ENCODE measurements at regions not wholly inside any gene's neighbourhood (a gene's known extent, or its start where the extent isn't known, plus 50 kb on each side); places are given as distances from the start of the nearest gene placed in this dataset.

DNA sequence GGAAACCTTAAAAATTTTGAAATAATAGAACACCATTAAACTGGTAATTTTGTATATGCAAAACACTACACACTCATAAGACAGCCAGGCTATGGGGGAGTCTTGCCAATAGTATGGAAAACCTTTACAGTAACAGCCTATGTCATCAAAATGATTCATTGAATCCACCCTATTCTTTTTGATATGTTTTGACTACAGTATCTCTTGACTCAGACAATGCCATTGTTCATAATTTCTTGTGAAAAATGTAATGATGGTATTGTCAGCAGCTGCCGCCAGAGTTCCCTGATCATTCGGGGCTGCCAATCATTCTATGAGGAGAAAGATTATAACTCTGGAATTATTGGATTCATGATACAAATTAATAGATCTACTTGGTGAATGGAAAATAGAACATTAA lies 101.4 kb upstream of the POC5 start:
- TF ChIP-seq, protein P1, sequence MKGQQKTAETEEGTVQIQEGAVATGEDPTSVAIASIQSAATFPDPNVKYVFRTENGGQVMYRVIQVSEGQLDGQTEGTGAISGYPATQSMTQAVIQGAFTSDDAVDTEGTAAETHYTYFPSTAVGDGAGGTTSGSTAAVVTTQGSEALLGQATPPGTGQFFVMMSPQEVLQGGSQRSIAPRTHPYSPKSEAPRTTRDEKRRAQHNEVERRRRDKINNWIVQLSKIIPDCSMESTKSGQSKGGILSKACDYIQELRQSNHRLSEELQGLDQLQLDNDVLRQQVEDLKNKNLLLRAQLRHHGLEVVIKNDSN (IDR thresholded peaks at IDR 0.05), result no peak
- TF ChIP-seq TCF12 (IDR thresholded peaks at IDR 0.05; ENCODE audit: low read depth) (no peak), EGR1 (IDR thresholded peaks at IDR 0.05) (no peak), TEAD4 (IDR thresholded peaks at IDR 0.05) (no peak), CREB1 (IDR thresholded peaks at IDR 0.05; ENCODE audit: low read depth) (no peak), CEBPB (IDR thresholded peaks at IDR 0.05) (no peak), ZBTB7A (IDR thresholded peaks at IDR 0.05; ENCODE audit: low read depth) (no peak), NFIC (IDR thresholded peaks at IDR 0.05) (no peak), FOXM1 (IDR thresholded peaks at IDR 0.05; ENCODE audit: borderline replicate concordance, low read depth) (no peak)
- TF ChIP-seq, protein P2, sequence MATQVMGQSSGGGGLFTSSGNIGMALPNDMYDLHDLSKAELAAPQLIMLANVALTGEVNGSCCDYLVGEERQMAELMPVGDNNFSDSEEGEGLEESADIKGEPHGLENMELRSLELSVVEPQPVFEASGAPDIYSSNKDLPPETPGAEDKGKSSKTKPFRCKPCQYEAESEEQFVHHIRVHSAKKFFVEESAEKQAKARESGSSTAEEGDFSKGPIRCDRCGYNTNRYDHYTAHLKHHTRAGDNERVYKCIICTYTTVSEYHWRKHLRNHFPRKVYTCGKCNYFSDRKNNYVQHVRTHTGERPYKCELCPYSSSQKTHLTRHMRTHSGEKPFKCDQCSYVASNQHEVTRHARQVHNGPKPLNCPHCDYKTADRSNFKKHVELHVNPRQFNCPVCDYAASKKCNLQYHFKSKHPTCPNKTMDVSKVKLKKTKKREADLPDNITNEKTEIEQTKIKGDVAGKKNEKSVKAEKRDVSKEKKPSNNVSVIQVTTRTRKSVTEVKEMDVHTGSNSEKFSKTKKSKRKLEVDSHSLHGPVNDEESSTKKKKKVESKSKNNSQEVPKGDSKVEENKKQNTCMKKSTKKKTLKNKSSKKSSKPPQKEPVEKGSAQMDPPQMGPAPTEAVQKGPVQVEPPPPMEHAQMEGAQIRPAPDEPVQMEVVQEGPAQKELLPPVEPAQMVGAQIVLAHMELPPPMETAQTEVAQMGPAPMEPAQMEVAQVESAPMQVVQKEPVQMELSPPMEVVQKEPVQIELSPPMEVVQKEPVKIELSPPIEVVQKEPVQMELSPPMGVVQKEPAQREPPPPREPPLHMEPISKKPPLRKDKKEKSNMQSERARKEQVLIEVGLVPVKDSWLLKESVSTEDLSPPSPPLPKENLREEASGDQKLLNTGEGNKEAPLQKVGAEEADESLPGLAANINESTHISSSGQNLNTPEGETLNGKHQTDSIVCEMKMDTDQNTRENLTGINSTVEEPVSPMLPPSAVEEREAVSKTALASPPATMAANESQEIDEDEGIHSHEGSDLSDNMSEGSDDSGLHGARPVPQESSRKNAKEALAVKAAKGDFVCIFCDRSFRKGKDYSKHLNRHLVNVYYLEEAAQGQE (IDR thresholded peaks at IDR 0.05; ENCODE audit: low read depth), result no peak

Data from Ishikawa (cell line).